HUES64 (cell line): ENCODE measurements at regions not wholly inside any gene's neighbourhood (a gene's known extent, or its start where the extent isn't known, plus 50 kb on each side); places are given as distances from the start of the nearest gene placed in this dataset.

ENCODE experiments used
- H3K27ac ChIP-seq: 2 replicates; pipeline ENCODE4 v1.7.0; 2013; ENCODE audit warnings: low read depth, low read length, inconsistent platforms
- H3K27me3 ChIP-seq: 2 replicates; pipeline ENCODE4 v1.6.1; 2013; ENCODE audit warnings: mild to moderate bottlenecking, low read length; ENCODE audit not compliant: insufficient read depth
- H3K36me3 ChIP-seq: 2 replicates; pipeline ENCODE4 v1.6.1; 2013; ENCODE audit warnings: mild to moderate bottlenecking, low read length; ENCODE audit not compliant: insufficient read depth
- H3K4me1 ChIP-seq: 2 replicates; pipeline ENCODE4 v1.6.1; 2013; ENCODE audit warnings: mild to moderate bottlenecking, low read length, moderate library complexity; ENCODE audit not compliant: insufficient read depth
- H3K4me3 ChIP-seq: 2 replicates; pipeline ENCODE4 v1.5.1; 2013; ENCODE audit warnings: mild to moderate bottlenecking, low read length, moderate library complexity
- H3K9ac ChIP-seq: 2 replicates; pipeline ENCODE4 v1.6.1; 2013; ENCODE audit warnings: mild to moderate bottlenecking, low read depth, low read length
- H3K9me3 ChIP-seq: 2 replicates; pipeline ENCODE4 v1.6.1; 2013; ENCODE audit warnings: low read depth, low read length; ENCODE audit not compliant: insufficient read depth
- WGBS: fragments of 150-250, 120-280 bp; methylation state at CpG from one replicate; pipeline ENCODE4 v1.1.7; 2013; ENCODE audit warnings: missing lambda C conversion rate; 5-methylcytosine and 5-hydroxymethylcytosine counted together

- H3K9ac ChIP-seq, result no peak overlapping the region
- no peaks in the 10 kb centered on the region for H3K27me3 ChIP-seq
- no peaks in the 10 kb centered on the region for H3K4me1 ChIP-seq
- no peaks in the 10 kb centered on the region for H3K9me3 ChIP-seq
- H3K4me3 ChIP-seq, result no peak overlapping the region
- no peaks in the 10 kb centered on the region for H3K36me3 ChIP-seq
- H3K27ac ChIP-seq, result no peak overlapping the region
Observed at GRCh38 chr5:51908215-51908614, 525.0 kb downstream of the ISL1 start.

- WGBS, result 90% methylated on average over 3 of the region's 3 CpGs
- Histone ChIP-seq H3K4me3 (no peak overlapping the region), H3K9me3 (peaks cover 57% of the 10 kb centered on the region)
Observed at GRCh38 chr5:51944500-51945125, 561.4 kb downstream of the ISL1 start.

GRCh38 chr5:51958473-51958872 lies 575.2 kb downstream of the ISL1 start:
- no peaks in the 10 kb centered on the region; the same call in 1 of the 2 replicates for H3K4me1 ChIP-seq

More at GRCh38 chr5:51944500-51945125, 561.4 kb downstream of the ISL1 start:
- H3K4me1 ChIP-seq, result no peaks in the 10 kb centered on the region
- H3K36me3 ChIP-seq, result no peaks in the 10 kb centered on the region
- no peak overlapping the region for H3K9ac ChIP-seq
- H3K27ac ChIP-seq, result no peak overlapping the region
- no peaks in the 10 kb centered on the region for H3K27me3 ChIP-seq

GRCh38 chr5:51960617-51961121 lies 577.4 kb downstream of the ISL1 start:
- Histone ChIP-seq H3K9me3 (no peaks in the 10 kb centered on the region), H3K4me1 (no peaks in the 10 kb centered on the region; the same call in 1 of the 2 replicates), H3K9ac (no peak overlapping the region), H3K4me3 (no peak overlapping the region), H3K36me3 (no peaks in the 10 kb centered on the region), H3K27ac (no peak overlapping the region), H3K27me3 (no peaks in the 10 kb centered on the region)
- WGBS, result 89% methylated on average over 1 of the region's 2 CpGs

More at GRCh38 chr5:51958473-51958872, 575.2 kb downstream of the ISL1 start:
- Histone ChIP-seq H3K4me3 (no peak overlapping the region), H3K27ac (no peak overlapping the region), H3K9ac (no peak overlapping the region), H3K36me3 (no peaks in the 10 kb centered on the region), H3K27me3 (no peaks in the 10 kb centered on the region), H3K9me3 (no peaks in the 10 kb centered on the region)
- no CpG with 5 or more reads among the region's 1 CpG for WGBS

- Histone ChIP-seq H3K36me3 (no peaks in the 10 kb centered on the region), H3K9me3 (no peaks in the 10 kb centered on the region), H3K4me3 (no peak overlapping the region), H3K27ac (no peak overlapping the region), H3K27me3 (no peaks in the 10 kb centered on the region), H3K9ac (no peak overlapping the region), H3K4me1 (no peaks in the 10 kb centered on the region; the same call in 1 of the 2 replicates)
- whole genome bisulfite sequencing, result 87% methylated on average over 4 of the region's 4 CpGs
Observed at GRCh38 chr5:51961154-51961562, 577.9 kb downstream of the ISL1 start.

GRCh38 chr5:51968756-51969155 lies 585.5 kb downstream of the ISL1 start:
- H3K9me3 ChIP-seq, result no peaks in the 10 kb centered on the region
- WGBS, result 36% methylated on average over 1 of the region's 1 CpG
- no peaks in the 10 kb centered on the region for H3K36me3 ChIP-seq
- H3K4me1 ChIP-seq, result 0 out of 2 replicates have a peak, but pooled peaks cover 8% of the 10 kb centered on the region
- H3K9ac ChIP-seq, result no peak overlapping the region
- H3K27me3 ChIP-seq, result no peaks in the 10 kb centered on the region
- peak overlapping the region; percentile 22; the same call in 1 of the 2 replicates for H3K27ac ChIP-seq
- no peak overlapping the region for H3K4me3 ChIP-seq

GRCh38 chr5:51974834-51975233 lies 591.6 kb downstream of the ISL1 start:
- Histone ChIP-seq H3K27ac (no peak overlapping the region), H3K4me3 (no peak overlapping the region), H3K27me3 (no peaks in the 10 kb centered on the region), H3K9me3 (no peaks in the 10 kb centered on the region), H3K9ac (no peak overlapping the region), H3K36me3 (no peaks in the 10 kb centered on the region), H3K4me1 (no peaks in the 10 kb centered on the region)
- 94% methylated on average over 6 of the region's 6 CpGs for WGBS

GRCh38 chr5:51977014-51977413 lies 593.8 kb downstream of the ISL1 start:
- no peak overlapping the region for H3K9ac ChIP-seq
- no peaks in the 10 kb centered on the region for H3K9me3 ChIP-seq
- H3K27ac ChIP-seq, result no peak overlapping the region
- no peaks in the 10 kb centered on the region for H3K36me3 ChIP-seq
- 86% methylated on average over 1 of the region's 1 CpG for WGBS
- no peaks in the 10 kb centered on the region for H3K4me1 ChIP-seq
- H3K27me3 ChIP-seq, result no peaks in the 10 kb centered on the region
- no peak overlapping the region for H3K4me3 ChIP-seq

GRCh38 chr5:51983161-51983560 lies 599.9 kb downstream of the ISL1 start:
- Histone ChIP-seq H3K4me3 (no peak overlapping the region), H3K36me3 (no peaks in the 10 kb centered on the region), H3K4me1 (no peaks in the 10 kb centered on the region; the same call in 1 of the 2 replicates), H3K27ac (no peak overlapping the region), H3K9me3 (no peaks in the 10 kb centered on the region), H3K9ac (no peak overlapping the region), H3K27me3 (no peaks in the 10 kb centered on the region)

GRCh38 chr5:51986733-51987132 lies 603.5 kb downstream of the ISL1 start:
- WGBS, result 96% methylated on average over 3 of the region's 3 CpGs
- Histone ChIP-seq H3K4me3 (no peak overlapping the region), H3K36me3 (no peaks in the 10 kb centered on the region), H3K9ac (no peak overlapping the region), H3K27me3 (no peaks in the 10 kb centered on the region), H3K4me1 (no peaks in the 10 kb centered on the region; the same call in 1 of the 2 replicates), H3K9me3 (no peaks in the 10 kb centered on the region), H3K27ac (no peak overlapping the region)

GRCh38 chr5:51987239-51987638 lies 604.0 kb downstream of the ISL1 start:
- Histone ChIP-seq H3K27me3 (no peaks in the 10 kb centered on the region), H3K9me3 (no peaks in the 10 kb centered on the region), H3K36me3 (no peaks in the 10 kb centered on the region), H3K4me1 (no peaks in the 10 kb centered on the region; the same call in 1 of the 2 replicates), H3K9ac (no peak overlapping the region), H3K4me3 (no peak overlapping the region), H3K27ac (no peak overlapping the region)
